ENCODE measurements at regions not wholly inside any gene's neighbourhood (a gene's known extent, or its start where the extent isn't known, plus 50 kb on each side); places are given as distances from the start of the nearest gene placed in this dataset.

DNA sequence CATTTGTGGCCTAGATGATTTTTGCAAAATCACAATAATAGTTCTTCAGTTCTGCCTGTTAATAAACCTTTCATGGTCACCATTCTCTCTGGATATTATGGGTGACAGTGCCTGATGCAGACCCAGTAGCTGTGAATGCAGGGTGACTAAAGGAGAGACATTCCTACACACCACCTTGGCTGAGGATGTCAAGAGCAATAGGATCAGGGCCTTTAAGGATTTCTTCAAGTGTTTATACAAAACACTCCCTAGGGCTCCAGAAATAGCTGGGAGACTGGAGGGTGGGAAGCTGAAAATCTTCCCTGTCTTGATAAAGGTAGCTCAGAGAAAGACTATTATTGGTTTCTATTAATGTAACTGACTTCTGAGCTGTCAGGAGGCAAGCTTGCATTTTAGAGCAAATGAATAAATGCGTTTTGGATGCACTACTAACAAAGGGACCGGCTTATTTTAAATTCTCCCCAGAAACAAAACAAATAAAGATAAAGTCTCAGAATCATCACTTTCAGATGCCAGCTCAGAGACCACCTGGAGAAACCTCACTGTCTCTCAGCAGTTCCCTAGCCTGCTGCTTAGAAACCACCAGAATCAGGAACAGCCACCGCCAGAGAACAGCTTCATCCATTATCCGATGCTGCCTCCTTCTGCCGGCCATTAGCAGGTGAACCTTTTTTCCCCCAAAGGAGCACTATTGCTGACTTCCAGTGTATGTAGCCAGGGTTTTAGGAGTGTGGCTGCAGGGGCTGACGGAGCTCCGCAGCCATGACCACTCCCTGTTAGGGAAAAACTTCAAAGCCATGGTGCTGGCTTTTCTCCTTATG is 171.4 kb upstream of the DYNLRB2 start:
- H3K27ac ChIP-seq (ENCODE audit: low read depth, low read length), result no peak overlapping the region
- peak; percentile 38 for DNase-seq (ENCODE audit: low read depth, low spot score)
- CTCF ChIA-PET, result interaction anchor here (0.6 to 5.3 kb wide), 36 partner anchors 9 to 846 kb away, joined by 3 to 69 read pairs (median 3); partner anchors contain the start of gene MAF
- TF ChIP-seq, protein P1, sequence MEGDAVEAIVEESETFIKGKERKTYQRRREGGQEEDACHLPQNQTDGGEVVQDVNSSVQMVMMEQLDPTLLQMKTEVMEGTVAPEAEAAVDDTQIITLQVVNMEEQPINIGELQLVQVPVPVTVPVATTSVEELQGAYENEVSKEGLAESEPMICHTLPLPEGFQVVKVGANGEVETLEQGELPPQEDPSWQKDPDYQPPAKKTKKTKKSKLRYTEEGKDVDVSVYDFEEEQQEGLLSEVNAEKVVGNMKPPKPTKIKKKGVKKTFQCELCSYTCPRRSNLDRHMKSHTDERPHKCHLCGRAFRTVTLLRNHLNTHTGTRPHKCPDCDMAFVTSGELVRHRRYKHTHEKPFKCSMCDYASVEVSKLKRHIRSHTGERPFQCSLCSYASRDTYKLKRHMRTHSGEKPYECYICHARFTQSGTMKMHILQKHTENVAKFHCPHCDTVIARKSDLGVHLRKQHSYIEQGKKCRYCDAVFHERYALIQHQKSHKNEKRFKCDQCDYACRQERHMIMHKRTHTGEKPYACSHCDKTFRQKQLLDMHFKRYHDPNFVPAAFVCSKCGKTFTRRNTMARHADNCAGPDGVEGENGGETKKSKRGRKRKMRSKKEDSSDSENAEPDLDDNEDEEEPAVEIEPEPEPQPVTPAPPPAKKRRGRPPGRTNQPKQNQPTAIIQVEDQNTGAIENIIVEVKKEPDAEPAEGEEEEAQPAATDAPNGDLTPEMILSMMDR (IDR thresholded peaks at IDR 0.05; ENCODE audit: low read depth, low read length), result peak; percentile 85
- H3K27me3 ChIP-seq (ENCODE audit: control insufficient read depth, insufficient read depth, low read length), result no peaks in the 10 kb centered on the region
- H3K4me3 ChIP-seq (ENCODE audit: low read depth, low read length), result no peak overlapping the region
- POLR2A ChIA-PET, result no interaction called here
- H3K9me3 ChIP-seq (ENCODE audit: control insufficient read depth, insufficient read depth, low read length), result no peaks in the 10 kb centered on the region

DNA sequence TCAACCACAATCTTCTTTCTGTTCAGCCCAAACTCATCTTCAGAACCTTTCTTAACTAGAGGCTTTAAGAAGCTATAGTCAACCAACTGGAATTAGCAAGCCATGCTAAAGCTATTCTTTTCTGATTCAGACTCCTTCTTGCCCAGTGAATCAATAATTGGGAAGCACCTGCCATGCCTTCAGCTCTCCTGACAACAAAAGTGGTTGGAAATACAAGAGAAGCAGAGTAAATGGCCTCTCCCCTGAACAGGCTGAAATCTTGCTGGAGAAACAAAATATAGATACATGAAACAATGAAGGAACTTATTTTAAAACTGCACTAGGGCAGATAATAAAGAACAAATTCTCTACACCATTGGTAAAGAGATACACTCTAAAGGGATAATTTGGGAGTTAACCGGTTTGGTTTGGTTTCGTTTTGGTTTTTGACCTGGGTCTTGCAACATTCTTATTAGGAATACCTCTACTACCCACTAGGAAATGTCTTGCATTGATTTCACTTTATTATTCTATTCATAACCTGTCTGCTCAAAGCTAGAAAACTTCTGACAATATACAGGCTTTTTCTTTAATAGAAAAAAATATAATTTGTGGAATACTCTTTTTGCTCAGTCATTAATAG is 173.6 kb upstream of the DYNLRB2 start:
- ChIA-PET CTCF (interaction anchor here (0.5 to 5.3 kb wide), 5 partner anchors 289 to 1804 kb away, joined by 3 to 69 read pairs (median 3); no protein-coding TSS in a partner anchor), POLR2A (no interaction called here)
- no peak overlapping the region for H3K27ac ChIP-seq (ENCODE audit: low read depth, low read length)
- no peaks in the 10 kb centered on the region for H3K9me3 ChIP-seq (ENCODE audit: control insufficient read depth, insufficient read depth, low read length)
- TF ChIP-seq, protein P1 (IDR thresholded peaks at IDR 0.05; ENCODE audit: low read depth, low read length), result no peak
- no peaks in the 10 kb centered on the region for H3K27me3 ChIP-seq (ENCODE audit: control insufficient read depth, insufficient read depth, low read length)
- H3K4me3 ChIP-seq (ENCODE audit: low read depth, low read length), result no peak overlapping the region
- no peak for DNase-seq (ENCODE audit: low read depth, low spot score)

DNA sequence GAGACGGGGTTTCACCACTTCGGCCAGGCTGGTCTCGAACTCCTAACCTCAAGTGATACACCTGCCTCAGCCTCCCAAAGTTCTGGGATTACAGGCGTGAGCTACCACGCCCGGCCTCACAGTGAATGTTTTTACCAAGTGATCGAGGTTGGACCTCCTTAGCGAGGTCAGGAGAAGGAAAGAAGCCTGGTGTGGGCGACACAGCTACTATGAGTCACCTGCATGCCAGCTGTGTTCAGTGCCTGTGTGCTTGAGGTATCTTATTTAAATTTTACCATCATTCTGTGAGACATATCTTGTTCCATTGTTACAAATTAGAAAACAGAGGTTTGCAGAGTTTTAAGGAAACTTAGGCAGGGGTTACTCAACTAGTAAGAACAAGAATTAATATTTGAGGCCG is 174.8 kb upstream of the DYNLRB2 start:
- Histone ChIP-seq H3K4me3 (ENCODE audit: low read depth, low read length) (no peak overlapping the region), H3K9me3 (ENCODE audit: control insufficient read depth, insufficient read depth, low read length) (no peaks in the 10 kb centered on the region), H3K27me3 (ENCODE audit: control insufficient read depth, insufficient read depth, low read length) (no peaks in the 10 kb centered on the region), H3K27ac (ENCODE audit: low read depth, low read length) (no peak overlapping the region)
- TF ChIP-seq, protein P1 (IDR thresholded peaks at IDR 0.05; ENCODE audit: low read depth, low read length), result no peak
- DNase-seq (ENCODE audit: low read depth, low spot score), result no peak
- POLR2A ChIA-PET, result no interaction called here
- CTCF ChIA-PET, result interaction anchor here (0.5 to 5.3 kb wide), 2 partner anchors 368 to 596 kb away, joined by 4 to 69 read pairs; no protein-coding TSS in a partner anchor

DNA sequence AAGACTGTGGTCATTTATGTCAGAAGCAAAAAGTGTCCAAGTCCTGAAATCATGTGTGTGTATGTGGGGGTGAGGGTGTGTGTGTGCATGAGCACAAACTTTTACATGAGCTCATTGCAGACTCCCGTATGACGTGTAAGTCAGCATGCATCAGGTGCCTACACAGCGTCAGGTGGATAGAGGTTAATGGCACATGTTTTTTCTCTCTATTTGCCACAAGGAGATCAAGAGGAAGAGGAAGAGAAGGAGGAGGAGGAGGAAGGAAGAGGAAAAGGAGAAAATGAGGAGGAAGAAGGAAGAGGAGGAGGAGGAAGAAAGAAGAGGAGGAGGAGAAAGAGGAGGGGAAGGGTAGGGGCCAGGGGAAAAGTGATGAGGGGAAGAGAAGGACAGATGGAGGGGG is 178.0 kb upstream of the DYNLRB2 start:
- no peaks in the 10 kb centered on the region for H3K9me3 ChIP-seq (ENCODE audit: control insufficient read depth, insufficient read depth, low read length)
- ChIA-PET CTCF (no interaction called here), POLR2A (no interaction called here)
- TF ChIP-seq, protein P1 (IDR thresholded peaks at IDR 0.05; ENCODE audit: low read depth, low read length), result no peak
- no peak for DNase-seq (ENCODE audit: low read depth, low spot score)
- no peak overlapping the region for H3K4me3 ChIP-seq (ENCODE audit: low read depth, low read length)
- H3K27me3 ChIP-seq (ENCODE audit: control insufficient read depth, insufficient read depth, low read length), result no peaks in the 10 kb centered on the region
- no peak overlapping the region for H3K27ac ChIP-seq (ENCODE audit: low read depth, low read length)

DNA sequence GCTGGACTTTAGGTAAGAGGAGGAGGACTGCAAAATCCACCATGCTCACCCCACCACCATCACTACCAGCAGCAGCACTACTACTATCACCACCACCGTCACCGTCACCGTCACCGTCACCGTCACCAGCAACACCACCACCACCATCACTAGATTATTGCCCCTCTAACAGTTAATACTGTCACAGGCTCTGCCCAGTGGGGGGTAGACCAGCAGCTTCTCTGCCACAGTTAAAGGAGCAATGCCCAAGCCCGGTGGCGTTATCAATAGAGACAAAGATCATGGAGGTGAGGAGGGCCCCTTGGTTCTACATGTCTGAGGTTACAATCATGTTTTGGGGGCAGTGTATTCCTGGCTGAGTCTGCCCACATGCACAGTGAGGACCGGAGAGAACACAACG is 184.4 kb upstream of the DYNLRB2 start:
- TF ChIP-seq, protein P1 (IDR thresholded peaks at IDR 0.05; ENCODE audit: low read depth, low read length), result no peak
- no peaks in the 10 kb centered on the region for H3K9me3 ChIP-seq (ENCODE audit: control insufficient read depth, insufficient read depth, low read length)
- no peak for DNase-seq (ENCODE audit: low read depth, low spot score)
- no peak overlapping the region for H3K27ac ChIP-seq (ENCODE audit: low read depth, low read length)
- H3K4me3 ChIP-seq (ENCODE audit: low read depth, low read length), result no peak overlapping the region
- H3K27me3 ChIP-seq (ENCODE audit: control insufficient read depth, insufficient read depth, low read length), result peaks cover 2% of the 10 kb centered on the region
- CTCF ChIA-PET, result no interaction called here
- POLR2A ChIA-PET, result no interaction called here
